Panc1 (cell line): ENCODE measurements at regions not wholly inside any gene's neighbourhood (a gene's known extent, or its start where the extent isn't known, plus 50 kb on each side); places are given as distances from the start of the nearest gene placed in this dataset.

Experiments
- CTCF ChIP-seq: fragments of 450-650 bp; IDR thresholded peaks from 2 replicates; pipeline ENCODE4 v1.5.1; 2017; ENCODE audit warnings: mild to moderate bottlenecking
- SIN3A ChIP-seq: IDR thresholded peaks from 2 replicates; pipeline ENCODE4 v1.6.1; 2012; ENCODE audit warnings: low read depth, mild to moderate bottlenecking, low read length, moderate library complexity, borderline replicate concordance; ENCODE audit not compliant: insufficient read depth
- TF ChIP-seq, protein P1 (sequence below), 2 experiments: IDR thresholded peaks; 2 replicates each; pipeline ENCODE4 v1.6.1; 2011 to 2012; ENCODE audit warnings: low read depth in 2 of 2, control low read depth in 1 of 2, low read length in 1 of 2, mild to moderate bottlenecking in 1 of 2, moderate library complexity in 1 of 2; ENCODE audit not compliant: insufficient read depth in 1 of 2

DNA sequence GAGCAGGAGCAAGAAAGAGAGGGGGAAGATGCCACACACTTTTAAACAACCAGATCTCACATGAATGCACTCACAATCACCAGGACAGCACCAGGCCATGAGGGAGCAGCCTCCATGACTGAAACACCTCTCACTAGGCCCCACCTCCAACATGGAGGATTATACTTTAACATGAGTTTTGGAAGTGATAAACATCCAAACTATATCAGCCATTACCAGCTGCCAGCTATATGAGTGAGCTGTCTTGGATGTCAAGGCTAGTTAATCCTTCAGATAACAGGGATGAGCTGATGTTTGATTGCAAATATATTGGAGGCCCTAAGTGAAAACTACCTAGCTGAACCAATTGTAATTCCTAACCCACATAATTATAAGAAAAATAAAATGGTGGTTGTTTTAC, 108.4 kb upstream of the DCBLD2 start:
- TF ChIP-seq CTCF (no peak), SIN3A (no peak)
- TF ChIP-seq, protein P1, sequence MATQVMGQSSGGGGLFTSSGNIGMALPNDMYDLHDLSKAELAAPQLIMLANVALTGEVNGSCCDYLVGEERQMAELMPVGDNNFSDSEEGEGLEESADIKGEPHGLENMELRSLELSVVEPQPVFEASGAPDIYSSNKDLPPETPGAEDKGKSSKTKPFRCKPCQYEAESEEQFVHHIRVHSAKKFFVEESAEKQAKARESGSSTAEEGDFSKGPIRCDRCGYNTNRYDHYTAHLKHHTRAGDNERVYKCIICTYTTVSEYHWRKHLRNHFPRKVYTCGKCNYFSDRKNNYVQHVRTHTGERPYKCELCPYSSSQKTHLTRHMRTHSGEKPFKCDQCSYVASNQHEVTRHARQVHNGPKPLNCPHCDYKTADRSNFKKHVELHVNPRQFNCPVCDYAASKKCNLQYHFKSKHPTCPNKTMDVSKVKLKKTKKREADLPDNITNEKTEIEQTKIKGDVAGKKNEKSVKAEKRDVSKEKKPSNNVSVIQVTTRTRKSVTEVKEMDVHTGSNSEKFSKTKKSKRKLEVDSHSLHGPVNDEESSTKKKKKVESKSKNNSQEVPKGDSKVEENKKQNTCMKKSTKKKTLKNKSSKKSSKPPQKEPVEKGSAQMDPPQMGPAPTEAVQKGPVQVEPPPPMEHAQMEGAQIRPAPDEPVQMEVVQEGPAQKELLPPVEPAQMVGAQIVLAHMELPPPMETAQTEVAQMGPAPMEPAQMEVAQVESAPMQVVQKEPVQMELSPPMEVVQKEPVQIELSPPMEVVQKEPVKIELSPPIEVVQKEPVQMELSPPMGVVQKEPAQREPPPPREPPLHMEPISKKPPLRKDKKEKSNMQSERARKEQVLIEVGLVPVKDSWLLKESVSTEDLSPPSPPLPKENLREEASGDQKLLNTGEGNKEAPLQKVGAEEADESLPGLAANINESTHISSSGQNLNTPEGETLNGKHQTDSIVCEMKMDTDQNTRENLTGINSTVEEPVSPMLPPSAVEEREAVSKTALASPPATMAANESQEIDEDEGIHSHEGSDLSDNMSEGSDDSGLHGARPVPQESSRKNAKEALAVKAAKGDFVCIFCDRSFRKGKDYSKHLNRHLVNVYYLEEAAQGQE (IDR thresholded peaks at IDR 0.05; ENCODE audit: insufficient read depth in 1 of 2, low read depth in 2 of 2, low read length in 1 of 2): no peak
